DND-41 (cell line): ENCODE measurements at regions not wholly inside any gene's neighbourhood (a gene's known extent, or its start where the extent isn't known, plus 50 kb on each side); places are given as distances from the start of the nearest gene placed in this dataset.
A peak's percentile ranks its signal among the peaks of the same experiment; 100 is the strongest.

ENCODE experiments used
- ATAC-seq: fragments of 200-7000 bp; cut with Tn5 transposase; 3 replicates; pipeline ENCODE4 v1.9.1; 2021; ENCODE audit warnings: low read depth; ENCODE audit not compliant: insufficient read depth
- DNase-seq: peaks from one replicate; pipeline ENCODE4 v3.0.0-alpha.2; 2020
- H2AFZ ChIP-seq: 2 replicates; pipeline ENCODE4 v1.6.0; 2012; ENCODE audit warnings: low read depth, low read length
- H3K27ac ChIP-seq: 2 replicates; pipeline ENCODE4 v1.5.1; 2012; ENCODE audit warnings: low read length, inconsistent platforms
- H3K27me3 ChIP-seq: fragments of 200-600 bp; sonication (generic); 2 replicates; pipeline ENCODE4 v1.6.0; 2012; ENCODE audit warnings: low read length, mild to moderate bottlenecking, inconsistent platforms; ENCODE audit not compliant: insufficient read depth, poor library complexity
- H3K36me3 ChIP-seq: 2 replicates; pipeline ENCODE4 v1.5.1; 2012; ENCODE audit warnings: low read length, inconsistent platforms; ENCODE audit not compliant: insufficient read depth
- H3K4me1 ChIP-seq: 2 replicates; pipeline ENCODE4 v1.5.1; 2012; ENCODE audit warnings: mild to moderate bottlenecking, low read length; ENCODE audit not compliant: insufficient read depth
- H3K4me2 ChIP-seq: 2 replicates; pipeline ENCODE4 v1.6.0; 2012; ENCODE audit warnings: mild to moderate bottlenecking, moderate library complexity, low read length, inconsistent platforms; ENCODE audit not compliant: insufficient read depth
- H3K4me3 ChIP-seq, 2 experiments: fragments of 200-600 bp in 1 of 2; shearing (Covaris generic) in 1 of 2; 2 replicates each; pipeline ENCODE4 v1.5.1; 2012 to 2016; ENCODE audit warnings: inconsistent platforms in 2 of 2, low read length in 2 of 2, mild to moderate bottlenecking in 2 of 2, low read depth in 1 of 2, moderate library complexity in 1 of 2
- H3K79me2 ChIP-seq: 2 replicates; pipeline ENCODE4 v1.6.0; 2012; ENCODE audit warnings: low read length, inconsistent platforms; ENCODE audit not compliant: insufficient read depth
- H3K9ac ChIP-seq: 2 replicates; pipeline ENCODE4 v1.6.0; 2012; ENCODE audit warnings: low read depth, mild to moderate bottlenecking, inconsistent platforms, low read length, moderate library complexity
- H3K9me3 ChIP-seq: 2 replicates; pipeline ENCODE4 v1.5.1; 2012; ENCODE audit warnings: low read length, moderate library complexity, mild to moderate bottlenecking, inconsistent platforms; ENCODE audit not compliant: insufficient read depth, severe bottlenecking
- H4K20me1 ChIP-seq: 2 replicates; pipeline ENCODE4 v1.6.0; 2012; ENCODE audit warnings: low read length; ENCODE audit not compliant: insufficient read depth
- EZH2 ChIP-seq: IDR thresholded peaks from 3 replicates; pipeline ENCODE4 v1.6.1; 2012; ENCODE audit warnings: borderline replicate concordance, low read depth, mild to moderate bottlenecking, moderate library complexity, low read length, inconsistent platforms; ENCODE audit not compliant: severe bottlenecking
- TF ChIP-seq, protein P1 (sequence below): IDR thresholded peaks from 2 replicates; pipeline ENCODE4 v1.5.1; 2012; ENCODE audit warnings: borderline replicate concordance, low read length, moderate library complexity, mild to moderate bottlenecking; ENCODE audit not compliant: poor library complexity, severe bottlenecking; ENCODE audit errors: extremely low read depth

- peak overlapping the region; percentile 6; the same call in 1 of the 2 replicates for H3K27ac ChIP-seq
- H3K36me3 ChIP-seq, result no peaks in the 10 kb centered on the region
- DNase-seq (no peak), ATAC-seq (no peak)
- H3K4me3 ChIP-seq, result no peak overlapping the region
- no peak for TF ChIP-seq EZH2
- TF ChIP-seq, protein P1, sequence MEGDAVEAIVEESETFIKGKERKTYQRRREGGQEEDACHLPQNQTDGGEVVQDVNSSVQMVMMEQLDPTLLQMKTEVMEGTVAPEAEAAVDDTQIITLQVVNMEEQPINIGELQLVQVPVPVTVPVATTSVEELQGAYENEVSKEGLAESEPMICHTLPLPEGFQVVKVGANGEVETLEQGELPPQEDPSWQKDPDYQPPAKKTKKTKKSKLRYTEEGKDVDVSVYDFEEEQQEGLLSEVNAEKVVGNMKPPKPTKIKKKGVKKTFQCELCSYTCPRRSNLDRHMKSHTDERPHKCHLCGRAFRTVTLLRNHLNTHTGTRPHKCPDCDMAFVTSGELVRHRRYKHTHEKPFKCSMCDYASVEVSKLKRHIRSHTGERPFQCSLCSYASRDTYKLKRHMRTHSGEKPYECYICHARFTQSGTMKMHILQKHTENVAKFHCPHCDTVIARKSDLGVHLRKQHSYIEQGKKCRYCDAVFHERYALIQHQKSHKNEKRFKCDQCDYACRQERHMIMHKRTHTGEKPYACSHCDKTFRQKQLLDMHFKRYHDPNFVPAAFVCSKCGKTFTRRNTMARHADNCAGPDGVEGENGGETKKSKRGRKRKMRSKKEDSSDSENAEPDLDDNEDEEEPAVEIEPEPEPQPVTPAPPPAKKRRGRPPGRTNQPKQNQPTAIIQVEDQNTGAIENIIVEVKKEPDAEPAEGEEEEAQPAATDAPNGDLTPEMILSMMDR, result no peak
- H3K4me1 ChIP-seq, result peaks cover 32% of the 10 kb centered on the region
- peak overlapping the region; percentile 30 for H2AFZ ChIP-seq
- H3K27me3 ChIP-seq, result no peaks in the 10 kb centered on the region
- no peak overlapping the region for H3K4me2 ChIP-seq
- H4K20me1 ChIP-seq, result no peaks in the 10 kb centered on the region
- H3K79me2 ChIP-seq, result no peaks in the 10 kb centered on the region
- no peak overlapping the region for H3K9ac ChIP-seq
- H3K9me3 ChIP-seq, result no peaks in the 10 kb centered on the region
These were observed 270.0 kb upstream of the PSMD7 start for GRCh38 chr16:74026373-74027281.

DNA sequence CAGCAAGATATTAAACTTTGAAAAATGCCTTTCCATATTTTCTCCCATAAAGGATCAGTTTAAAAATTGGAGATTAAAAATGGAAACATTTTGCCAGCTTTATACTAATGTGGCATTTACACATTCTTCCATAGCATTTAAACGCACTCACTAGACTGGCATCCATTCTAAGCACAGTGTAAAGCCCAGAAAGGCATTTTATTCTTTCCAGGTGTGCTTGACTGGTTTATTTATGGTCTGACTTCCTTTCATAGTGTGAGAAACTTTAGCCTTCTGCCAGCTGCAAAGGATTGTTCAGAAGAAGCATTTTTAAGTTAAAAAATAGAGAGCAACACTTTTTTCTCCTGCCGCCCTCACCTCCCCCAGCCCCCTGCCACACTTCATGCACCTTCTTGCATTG is 271.7 kb upstream of the PSMD7 start:
- Histone ChIP-seq H3K9ac (no peak overlapping the region), H3K27me3 (no peaks in the 10 kb centered on the region), H3K27ac (peak overlapping the region; percentile 63), H3K36me3 (no peaks in the 10 kb centered on the region), H3K4me2 (peak overlapping the region; percentile 0; the same call in 1 of the 2 replicates), H3K4me3 (no peak overlapping the region), H4K20me1 (no peaks in the 10 kb centered on the region), H3K79me2 (no peaks in the 10 kb centered on the region), H3K9me3 (no peaks in the 10 kb centered on the region), H3K4me1 (peaks cover 29% of the 10 kb centered on the region), H2AFZ (no peak overlapping the region)
- ATAC-seq (peak; percentile 79), DNase-seq (peak; percentile 34)
- TF ChIP-seq EZH2, result no peak
- TF ChIP-seq, protein P1, result no peak

GRCh38 chr16:74020095-74020670 is 276.4 kb upstream of the PSMD7 start:
- no peaks in the 10 kb centered on the region for H3K36me3 ChIP-seq
- no peak overlapping the region for H3K4me3 ChIP-seq
- no peak overlapping the region for H3K27ac ChIP-seq
- H3K27me3 ChIP-seq, result no peaks in the 10 kb centered on the region
- no peaks in the 10 kb centered on the region for H3K79me2 ChIP-seq
- ATAC-seq (no peak), DNase-seq (no peak)
- H3K4me2 ChIP-seq, result no peak overlapping the region
- H3K9ac ChIP-seq, result no peak overlapping the region
- peaks cover 11% of the 10 kb centered on the region for H3K4me1 ChIP-seq
- no peak overlapping the region for H2AFZ ChIP-seq
- TF ChIP-seq, protein P1, result no peak
- TF ChIP-seq EZH2, result no peak
- H4K20me1 ChIP-seq, result no peaks in the 10 kb centered on the region
- no peaks in the 10 kb centered on the region for H3K9me3 ChIP-seq
